NCI-H2107 treated with DMSO at 0.1 percent for 48 hours (cell line): ENCODE measurements at regions not wholly inside any gene's neighbourhood (a gene's known extent, or its start where the extent isn't known, plus 50 kb on each side); places are given as distances from the start of the nearest gene placed in this dataset.
A peak's percentile ranks its signal among the peaks of the same experiment; 100 is the strongest.
"Not testable (repeated sequence)": the region's sequence is repeated elsewhere in the genome, so short reads cannot be mapped to it uniquely, and the experiment has no call there.

ENCODE experiments used
- DNase-seq: peaks from one replicate; lab custom pipeline; 2025; ENCODE audit not compliant: unreplicated experiment; lab: John Stamatoyannopoulos, UW

GRCh38 chr4:125262502-125262901 is 52.3 kb upstream of the FAT4 start:
- DNase-seq: no peak

- DNase-seq: no peak
These were observed 52.7 kb upstream of the FAT4 start for GRCh38 chr4:125262079-125262478.

- DNase-seq: no peak
These were observed 60.6 kb upstream of the FAT4 start for GRCh38 chr4:125254106-125254505.

- peak; percentile 24 for DNase-seq
These were observed 69.8 kb upstream of the FAT4 start for GRCh38 chr4:125244848-125245450.

GRCh38 chr4:125243789-125244397 is 70.9 kb upstream of the FAT4 start:
- DNase-seq: no peak

GRCh38 chr4:125235971-125236370 is 78.8 kb upstream of the FAT4 start:
- DNase-seq: no peak

GRCh38 chr4:125231661-125232060 is 83.1 kb upstream of the FAT4 start:
- DNase-seq: no peak

- DNase-seq: no peak
These were observed 85.1 kb upstream of the FAT4 start for GRCh38 chr4:125229596-125230058.

GRCh38 chr4:125225806-125226205 is 88.9 kb upstream of the FAT4 start:
- DNase-seq: no peak

GRCh38 chr4:125200556-125200955 is 114.2 kb upstream of the FAT4 start:
- DNase-seq: no peak

- DNase-seq: no peak
These were observed 115.8 kb upstream of the FAT4 start for GRCh38 chr4:125198916-125199315.

GRCh38 chr4:125191874-125192459 is 122.8 kb upstream of the FAT4 start:
- not testable (repeated sequence) for DNase-seq

- no peak for DNase-seq
These were observed 123.5 kb upstream of the FAT4 start for GRCh38 chr4:125191232-125191631.

- no peak for DNase-seq
These were observed 127.3 kb upstream of the FAT4 start for GRCh38 chr4:125187226-125188176.

- DNase-seq: no peak
These were observed 130.6 kb upstream of the FAT4 start for GRCh38 chr4:125184116-125184515.

GRCh38 chr4:125181804-125182203 is 133.0 kb upstream of the FAT4 start:
- DNase-seq: no peak

GRCh38 chr4:125179727-125180126 is 135.0 kb upstream of the FAT4 start:
- DNase-seq: no peak

GRCh38 chr4:125169192-125169591 is 145.6 kb upstream of the FAT4 start:
- DNase-seq: no peak

- DNase-seq: no peak
These were observed 146.2 kb upstream of the FAT4 start for GRCh38 chr4:125168531-125168930.

GRCh38 chr4:125166012-125166411 is 148.7 kb upstream of the FAT4 start:
- DNase-seq: not testable (repeated sequence)

- DNase-seq: no peak
These were observed 155.8 kb upstream of the FAT4 start for GRCh38 chr4:125159001-125159400.
